K562 (cell line): ENCODE measurements at regions not wholly inside any gene's neighbourhood (a gene's known extent, or its start where the extent isn't known, plus 50 kb on each side); places are given as distances from the start of the nearest gene placed in this dataset.

Experiments
- ARID1B ChIP-seq: fragments of 450-650 bp; IDR thresholded peaks from 2 replicates; pipeline ENCODE4 v1.6.1; 2016; ENCODE audit warnings: antibody characterized with exemption, mild to moderate bottlenecking, inconsistent platforms
- ATF7 ChIP-seq: fragments of 450-650 bp; IDR thresholded peaks from 2 replicates; pipeline ENCODE4 v1.7.1; 2014; ENCODE audit warnings: mild to moderate bottlenecking, moderate library complexity
- BHLHE40 ChIP-seq: IDR thresholded peaks from 2 replicates; pipeline ENCODE4 v1.6.1; 2011; ENCODE audit warnings: low read length, improper control_type of control experiment
- CHD7 ChIP-seq: fragments of 200-600 bp; sonication (generic); IDR thresholded peaks from one replicate; pipeline ENCODE4 v1.6.1; 2012; ENCODE audit warnings: mild to moderate bottlenecking, low read depth, low read length, inconsistent platforms
- DACH1 ChIP-seq: fragments of 450-650 bp; IDR thresholded peaks from 2 replicates; pipeline ENCODE4 v1.6.1; 2018; ENCODE audit not compliant: partially characterized antibody
- ELK3 ChIP-seq: fragments of 450-650 bp; formaldehyde crosslinking; IDR thresholded peaks from 2 replicates; pipeline ENCODE4 v1.4.0; 2020; ENCODE audit warnings: mild to moderate bottlenecking
- HMBOX1 ChIP-seq: sonication (generic); IDR thresholded peaks from 2 replicates; pipeline ENCODE4 v1.6.1; 2016
- JUNB ChIP-seq: fragments of 450-650 bp; formaldehyde crosslinking; conservative IDR thresholded peaks from 2 replicates; pipeline ENCODE4 v1.4.0; 2020; ENCODE audit warnings: mild to moderate bottlenecking
- KLF13 ChIP-seq: fragments of 450-650 bp; IDR thresholded peaks from 2 replicates; pipeline ENCODE4 v1.6.1; 2016; ENCODE audit warnings: missing genetic modification characterization, low read depth, mild to moderate bottlenecking, missing compliant biosample characterization, moderate library complexity, borderline replicate concordance
- SRSF7 ChIP-seq: fragments of 200-400 bp; formaldehyde crosslinking; optimal IDR thresholded peaks from 2 replicates; pipeline ENCODE3; 2017; ENCODE audit warnings: mild to moderate bottlenecking, low read depth, low read length
- STAT6 ChIP-seq: sonication (generic); formaldehyde crosslinking; IDR thresholded peaks from 2 replicates; pipeline ENCODE4 v1.8.1; 2023; ENCODE audit warnings: mild to moderate bottlenecking, missing genetic modification reagents
- ZNF165 ChIP-seq: fragments of 250-450 bp; sonication (Bioruptor Pico); IDR thresholded peaks from 2 replicates; pipeline ENCODE4 v1.4.0; 2020; ENCODE audit warnings: borderline replicate concordance

- no peak for TF ChIP-seq STAT6 (CRISPR knock-in tag)
- TF ChIP-seq SRSF7: no peak
- TF ChIP-seq BHLHE40: peak; percentile 83
- no peak for TF ChIP-seq ELK3
- TF ChIP-seq DACH1: peak; percentile 37
- TF ChIP-seq ATF7: peak; percentile 76; the same call in 1 of the 2 replicates
- no peak for TF ChIP-seq CHD7
- peak; percentile 88 for TF ChIP-seq ARID1B
- TF ChIP-seq KLF13 (tag): no peak
- TF ChIP-seq JUNB (CRISPR knock-in tag): 0 out of 2 replicates have a peak, but pooled peaks have one; percentile 77
- peak; percentile 64; the same call in 1 of the 2 replicates for TF ChIP-seq HMBOX1
- TF ChIP-seq ZNF165 (CRISPR knock-in tag): no peak
These were observed 502.2 kb upstream of the JARID2 start (continued) for GRCh38 chr6:14743474-14744211.
